Body of pancreas (tissue), 4 donors: ENCODE measurements at regions not wholly inside any gene's neighbourhood (a gene's known extent, or its start where the extent isn't known, plus 50 kb on each side); places are given as distances from the start of the nearest gene placed in this dataset.

Experiments used
- ATAC-seq: fragments of 150-250 bp; one replicate; pipeline ENCODE4 v1.9.1; 2016
- DNase-seq, 4 donors: peaks; one replicate each; pipeline ENCODE4 v3.0.0-alpha.2; 2019
- H3K27ac ChIP-seq, 4 donors: fragments of 200-600 bp; sonication (generic); 1 replicate in 3 of 4; 2 replicates in 1 of 4; pipeline versions ENCODE4 v1.5.1 to v1.6.1; 2016 to 2019; ENCODE audit warnings: mild to moderate bottlenecking in 1 of 4, mixed read lengths in 1 of 4, moderate library complexity in 1 of 4
- H3K27me3 ChIP-seq, 2 donors: fragments of 200-600 bp; sonication (generic); one replicate each; pipeline ENCODE4 v1.6.0; 2016; ENCODE audit warnings: mild to moderate bottlenecking in 1 of 2
- H3K36me3 ChIP-seq, 2 donors: fragments of 200-600 bp; sonication (generic); replicated peaks in 1 of 2; 2 replicates each; pipeline ENCODE4 v1.5.1; 2016; ENCODE audit warnings: low read depth in 2 of 2; ENCODE audit not compliant: insufficient read depth in 1 of 2
- H3K4me1 ChIP-seq: fragments of 200-600 bp; sonication (generic); one replicate; pipeline ENCODE4 v1.6.0; 2016
- H3K4me3 ChIP-seq, 2 donors: fragments of 200-600 bp; sonication (generic); 1 replicate in 1 of 2; 2 replicates in 1 of 2; pipeline ENCODE4 v1.5.1; 2016 to 2019
- H3K9me3 ChIP-seq, 3 donors: fragments of 200-600 bp; sonication (generic); 1 replicate in 2 of 3; 2 replicates in 1 of 3; pipeline ENCODE4 v1.5.1; 2016
- CTCF ChIP-seq, 7 experiments: fragments of 450-650 bp in 4 of 7; fragments of 200-600 bp in 3 of 7; sonication (generic) in 3 of 7; IDR thresholded peaks; one replicate each; pipeline ENCODE4 v1.5.1; 2016 to 2019; ENCODE audit warnings: antibody characterized with exemption in 7 of 7
- POLR2A ChIP-seq, 3 donors: fragments of 450-650 bp; IDR thresholded peaks; one replicate each; pipeline ENCODE4 v1.6.1; 2016; ENCODE audit warnings: antibody characterized with exemption in 3 of 3, mild to moderate bottlenecking in 2 of 3
- WGBS, 2 donors: methylation state at CpG; one replicate each; pipeline ENCODE4 v1.1.5; 2017; 5-methylcytosine and 5-hydroxymethylcytosine counted together
- intact Hi-C: fragments of 100-400 bp; cut with DNase I; formaldehyde crosslinking; loops from one replicate; pipeline ENCODE4 v1.15.1; 2023

GRCh38 chrX:98962996-98963395 is 1447.1 kb downstream of the PCDH19 start:
- Histone ChIP-seq H3K4me1 (no peaks in the 10 kb centered on the region), H3K9me3 (no peaks in the 10 kb centered on the region), H3K4me3 (no peak overlapping the region), H3K36me3 (no peaks in the 10 kb centered on the region), H3K27ac (no peak overlapping the region), H3K27me3 (no peaks in the 10 kb centered on the region)
- 57 to 60% methylated on average over 2 of the region's 2 CpGs for WGBS, 2 donors
- ATAC-seq (no peak), DNase-seq (no peak)
- intact Hi-C loops, result no loop called here
- TF ChIP-seq POLR2A (IDR thresholded peaks at IDR 0.05) (no peak), CTCF (IDR thresholded peaks at IDR 0.05) (no peak)

- intact Hi-C loops, result no loop called here
- H3K36me3 ChIP-seq, result no peaks in the 10 kb centered on the region
- H3K27me3 ChIP-seq, result no peaks in the 10 kb centered on the region
- no peak overlapping the region for H3K27ac ChIP-seq
- H3K4me1 ChIP-seq, result no peaks in the 10 kb centered on the region
- ATAC-seq, result no peak
- no peaks in the 10 kb centered on the region for H3K9me3 ChIP-seq
- H3K4me3 ChIP-seq, result no peak overlapping the region
- WGBS, 2 donors, result 48 to 80% methylated on average over 1 to 2 of the region's 2 CpGs
- TF ChIP-seq CTCF (IDR thresholded peaks at IDR 0.05), result no peak
- TF ChIP-seq POLR2A (IDR thresholded peaks at IDR 0.05), result no peak
- no peak for DNase-seq
Measured at GRCh38 chrX:98956014-98956413, 1454.1 kb downstream of the PCDH19 start.

DNA sequence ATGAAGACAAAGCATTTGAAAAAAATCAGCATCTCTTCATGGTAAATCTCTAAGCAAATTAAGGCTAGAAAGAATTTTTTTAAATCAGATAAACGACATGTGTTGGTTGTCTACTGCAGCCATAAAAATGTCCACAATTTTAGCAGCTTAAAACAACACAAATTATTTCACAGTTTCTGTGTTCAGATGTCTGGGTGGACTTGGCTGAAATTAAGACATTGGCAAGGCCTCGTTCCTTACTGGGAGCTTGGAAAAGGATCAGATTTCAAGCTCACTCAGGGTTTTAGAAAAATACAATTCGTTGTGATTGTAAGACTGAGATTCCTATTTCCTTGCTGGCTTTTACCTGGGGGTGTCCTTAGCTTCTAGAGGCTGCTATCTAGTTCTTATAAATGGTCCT is 1470.6 kb downstream of the PCDH19 start:
- Histone ChIP-seq H3K27me3 (no peaks in the 10 kb centered on the region), H3K27ac (no peak overlapping the region), H3K4me1 (no peaks in the 10 kb centered on the region), H3K4me3 (no peak overlapping the region), H3K9me3 (no peaks in the 10 kb centered on the region), H3K36me3 (no peaks in the 10 kb centered on the region)
- TF ChIP-seq CTCF (IDR thresholded peaks at IDR 0.05), result no peak
- no peak for TF ChIP-seq POLR2A (IDR thresholded peaks at IDR 0.05)
- WGBS, 2 donors, result 26 to 35% methylated on average over 3 of the region's 3 CpGs
- intact Hi-C loops, result no loop called here
- ATAC-seq (no peak), DNase-seq (no peak)

DNA sequence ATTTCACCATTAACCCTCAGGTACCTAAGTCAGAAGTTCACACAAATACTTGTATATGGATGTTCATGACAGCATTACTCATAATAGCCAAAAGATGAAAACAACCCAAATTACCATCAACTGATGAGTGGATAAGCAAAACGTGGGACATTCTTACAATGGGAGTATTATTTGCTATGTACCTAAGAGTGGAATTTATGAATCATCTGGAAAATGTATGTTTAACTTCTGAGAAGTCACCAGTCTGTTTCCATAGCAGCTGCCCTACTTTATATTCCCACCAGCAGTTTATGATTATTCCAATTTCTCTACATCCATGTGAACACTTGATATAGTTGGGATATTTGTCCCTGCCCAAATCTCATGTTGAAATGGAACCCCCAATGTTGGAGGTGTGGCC is 1478.9 kb downstream of the PCDH19 start:
- Histone ChIP-seq H3K36me3 (no peaks in the 10 kb centered on the region), H3K27ac (no peak overlapping the region), H3K27me3 (no peaks in the 10 kb centered on the region), H3K4me1 (no peaks in the 10 kb centered on the region), H3K4me3 (no peak overlapping the region), H3K9me3 (no peaks in the 10 kb centered on the region)
- ATAC-seq (no peak), DNase-seq (no peak)
- 0% methylated on average over 1 of the region's 1 CpG for WGBS, 2 donors
- TF ChIP-seq POLR2A (IDR thresholded peaks at IDR 0.05), result no peak
- no peak for TF ChIP-seq CTCF (IDR thresholded peaks at IDR 0.05)
- intact Hi-C loops, result no loop called here

DNA sequence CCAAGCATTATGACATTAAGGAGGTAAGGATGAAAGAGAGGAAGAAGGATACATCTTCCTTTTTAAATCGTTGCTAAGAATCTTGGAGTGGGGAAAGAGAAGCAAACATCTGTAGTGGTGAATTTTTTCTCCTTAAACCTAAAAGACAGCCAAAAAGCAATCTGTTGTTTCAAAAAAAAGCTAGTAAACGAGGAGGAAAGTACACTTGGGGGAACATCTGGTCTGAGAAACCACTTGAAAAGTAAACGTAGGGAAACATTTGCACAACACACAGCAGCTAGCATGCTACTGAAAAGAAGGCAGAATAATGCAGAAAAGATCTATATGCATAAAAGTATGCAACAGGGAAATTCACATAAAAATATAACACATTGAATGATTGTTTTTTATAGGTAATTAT is 1485.6 kb downstream of the PCDH19 start:
- intact Hi-C loops, result no loop called here
- H3K4me1 ChIP-seq, result no peaks in the 10 kb centered on the region
- ATAC-seq, result no peak
- DNase-seq, result no peak
- H3K9me3 ChIP-seq, result no peaks in the 10 kb centered on the region
- no peak overlapping the region for H3K4me3 ChIP-seq
- TF ChIP-seq POLR2A (IDR thresholded peaks at IDR 0.05) (no peak), CTCF (IDR thresholded peaks at IDR 0.05) (no peak)
- 25 to 29% methylated on average over 3 of the region's 3 CpGs for WGBS, 2 donors
- no peaks in the 10 kb centered on the region for H3K36me3 ChIP-seq
- no peak overlapping the region for H3K27ac ChIP-seq
- H3K27me3 ChIP-seq, result no peaks in the 10 kb centered on the region
